GM21447 (cell line): ENCODE measurements at regions not wholly inside any gene's neighbourhood (a gene's known extent, or its start where the extent isn't known, plus 50 kb on each side); places are given as distances from the start of the nearest gene placed in this dataset.

Source experiments
- ATAC-seq: cut with Tn5 transposase; IDR thresholded peaks from one replicate; pipeline ENCODE4 v1.9.1; 2021; ENCODE audit not compliant: unreplicated experiment

DNA sequence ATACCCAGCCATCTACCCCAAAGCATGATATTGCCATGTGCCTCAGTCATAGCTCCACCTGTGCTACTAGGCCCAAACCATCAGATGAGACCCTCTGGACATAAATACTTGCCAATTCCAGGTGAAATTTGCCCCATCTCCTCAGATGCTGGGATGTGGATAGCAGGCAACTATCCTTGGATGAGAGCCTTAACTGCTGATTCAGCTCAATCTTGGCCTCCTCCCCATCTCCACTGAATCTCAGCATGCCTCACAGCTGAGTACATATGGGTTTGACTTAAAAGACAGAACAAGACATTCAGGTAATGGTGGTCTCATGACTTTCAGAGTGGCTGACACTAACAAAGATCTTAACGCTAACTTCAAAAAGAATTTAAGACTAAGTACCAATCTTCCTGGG is 50.8 kb upstream of the KLHL13 start:
- ATAC-seq: no peak

DNA sequence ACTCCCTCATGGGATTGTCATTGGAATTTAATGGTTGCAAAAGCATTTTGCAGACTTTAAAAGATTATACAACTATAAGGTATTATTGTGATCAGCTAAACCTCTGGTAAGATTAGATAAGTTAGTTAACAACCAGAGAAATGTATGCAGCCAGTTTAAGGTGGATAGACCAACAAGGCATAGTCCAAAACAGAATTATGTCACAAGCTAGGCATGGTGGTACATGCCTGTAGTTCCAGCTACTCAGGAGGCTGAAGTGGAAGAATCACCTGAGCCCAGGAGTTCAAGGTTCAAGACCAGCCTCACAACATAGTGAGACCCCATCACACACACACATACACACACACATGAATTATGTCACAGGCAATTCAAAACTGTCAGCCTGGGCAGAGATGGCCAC is 54.7 kb upstream of the KLHL13 start:
- no peak for ATAC-seq

DNA sequence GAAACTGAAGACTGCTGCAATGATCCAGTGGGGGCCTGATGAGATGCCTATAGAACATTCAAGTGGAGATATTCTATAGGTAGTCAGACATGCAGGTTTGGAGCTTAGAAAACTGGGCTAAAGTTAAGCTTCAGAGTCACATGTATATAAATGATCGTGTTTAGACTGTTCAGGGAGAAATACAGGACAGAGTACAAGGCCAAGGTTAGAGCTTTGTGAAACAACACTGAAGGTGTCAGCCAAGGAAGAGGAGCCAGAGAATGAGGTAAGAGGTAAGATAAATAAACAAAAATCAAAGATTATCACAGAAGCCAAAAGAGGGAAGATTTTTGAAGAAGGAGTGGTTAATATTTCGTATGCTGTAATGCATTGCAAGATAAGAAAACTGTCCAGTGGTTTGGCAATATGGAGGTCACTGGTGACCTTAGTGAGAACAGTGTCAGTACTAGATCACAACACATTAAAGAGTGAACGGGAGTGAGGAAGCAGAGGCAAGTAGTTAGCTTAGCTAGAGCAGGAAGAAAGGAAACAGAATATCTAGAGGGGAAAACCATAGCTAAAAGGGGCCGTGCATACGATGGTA is 58.0 kb upstream of the KLHL13 start:
- no peak for ATAC-seq

DNA sequence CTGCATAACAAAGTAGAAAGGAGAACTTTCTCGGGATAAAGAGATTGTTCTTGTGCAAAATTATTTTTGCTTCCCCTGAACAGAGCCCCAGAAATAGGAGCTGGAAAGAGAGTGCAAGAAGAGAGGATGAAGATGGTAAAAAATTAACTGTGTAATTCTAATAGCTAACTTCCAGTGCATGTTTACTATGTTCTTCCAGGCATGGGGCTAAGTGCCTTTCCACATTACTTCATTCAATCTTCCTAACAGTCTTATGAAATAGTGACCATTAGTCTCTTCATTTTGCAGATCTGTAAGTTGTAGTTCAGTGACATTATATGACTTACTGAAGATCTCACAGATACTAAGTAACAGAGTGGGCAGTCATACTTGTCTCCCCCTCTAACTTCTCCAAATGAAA is 61.1 kb upstream of the KLHL13 start:
- ATAC-seq: no peak

DNA sequence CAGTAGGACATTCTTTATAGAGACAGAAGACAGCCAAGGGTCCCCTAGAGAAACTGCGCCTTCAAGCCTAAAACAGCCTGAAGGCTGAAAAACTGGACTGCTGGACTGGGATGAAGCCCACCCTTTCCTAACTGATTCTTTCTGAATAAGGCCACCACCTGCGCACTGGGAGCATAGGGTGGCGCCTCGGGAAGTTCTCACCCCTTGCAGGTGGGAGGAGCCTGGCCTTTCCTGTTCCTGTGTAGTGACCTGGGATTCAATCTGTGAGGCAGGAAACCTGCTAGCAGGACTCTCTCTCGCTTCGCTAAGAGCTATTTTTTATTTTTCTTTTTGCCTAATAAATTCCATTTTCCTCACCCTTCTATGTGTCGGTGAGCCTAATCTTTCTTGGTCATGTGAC is 61.8 kb upstream of the KLHL13 start:
- no peak for ATAC-seq

DNA sequence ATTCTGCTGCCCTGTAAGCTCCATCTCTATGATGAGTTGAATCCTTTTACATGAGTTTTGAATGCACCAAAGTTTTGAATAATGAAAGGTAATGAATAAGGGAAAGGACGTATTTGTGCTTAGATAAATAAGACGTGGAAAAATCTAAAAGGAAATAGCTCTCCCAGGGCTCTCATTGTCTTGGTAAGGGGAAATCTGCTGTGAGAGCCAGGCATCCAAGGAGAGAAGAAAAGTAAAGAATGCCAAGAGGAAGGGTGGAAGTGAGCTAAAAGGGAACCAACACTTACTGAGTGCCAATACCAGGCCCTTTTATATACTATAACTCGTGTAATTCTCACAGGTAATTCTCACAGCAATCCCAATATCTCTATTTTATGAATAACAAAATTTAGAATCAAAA is 62.6 kb upstream of the KLHL13 start:
- no peak for ATAC-seq

DNA sequence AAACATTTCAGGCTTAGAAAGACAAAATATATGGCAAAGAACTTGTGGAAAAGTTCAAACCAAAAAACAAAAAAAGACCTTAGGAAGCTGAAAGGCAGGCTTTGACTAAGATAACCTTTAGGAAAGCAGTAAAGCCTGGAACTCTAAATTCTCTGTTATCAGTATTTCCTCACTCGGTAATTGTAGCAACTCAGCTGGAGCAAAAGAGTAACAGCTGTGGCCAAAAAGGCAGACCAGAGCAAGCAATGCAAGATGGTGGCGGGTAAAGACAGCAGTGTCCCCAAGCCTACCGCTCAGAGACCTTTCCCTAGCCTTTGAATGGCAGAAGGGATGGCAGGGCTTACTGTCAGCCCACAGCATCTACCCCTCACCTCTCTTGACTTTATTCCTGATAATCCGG is 63.1 kb upstream of the KLHL13 start:
- no peak for ATAC-seq

DNA sequence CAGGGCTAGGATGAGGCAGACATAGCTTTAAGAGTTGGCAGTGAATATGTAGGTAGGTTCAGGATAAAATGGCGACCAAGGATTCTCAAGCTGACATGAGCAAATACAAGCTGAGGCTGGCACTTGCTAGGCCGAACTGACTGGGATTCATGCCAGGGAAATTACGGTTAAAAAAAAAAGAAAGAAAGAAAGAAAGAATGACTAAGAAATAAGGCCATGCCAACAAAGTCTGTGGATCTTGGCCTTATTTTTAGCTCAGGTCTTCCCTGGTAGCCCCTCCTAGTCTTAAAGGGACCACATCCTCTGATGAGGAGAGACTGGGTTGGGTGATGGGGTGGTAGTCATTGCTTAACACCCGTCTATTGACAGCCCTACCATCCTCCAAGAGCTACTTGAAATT is 64.4 kb upstream of the KLHL13 start:
- no peak for ATAC-seq

DNA sequence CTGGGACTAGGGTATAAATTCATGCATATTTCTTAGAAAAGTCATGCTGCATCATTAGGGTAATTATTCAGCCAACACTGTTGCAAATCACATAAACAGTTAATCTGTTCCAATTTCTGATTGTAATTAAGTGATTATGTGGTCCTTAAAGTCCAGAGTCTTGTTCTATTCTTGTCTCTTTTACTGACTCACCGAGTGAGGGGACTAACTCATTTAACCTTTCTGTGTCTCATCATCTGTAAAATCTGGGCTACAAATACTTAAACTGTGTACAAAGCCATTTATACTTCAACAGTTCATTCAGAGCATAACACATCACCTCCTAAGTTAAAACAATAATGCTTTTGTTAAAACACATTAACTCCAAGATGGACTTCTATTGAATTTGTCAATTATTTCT is 65.4 kb upstream of the KLHL13 start:
- no peak for ATAC-seq

DNA sequence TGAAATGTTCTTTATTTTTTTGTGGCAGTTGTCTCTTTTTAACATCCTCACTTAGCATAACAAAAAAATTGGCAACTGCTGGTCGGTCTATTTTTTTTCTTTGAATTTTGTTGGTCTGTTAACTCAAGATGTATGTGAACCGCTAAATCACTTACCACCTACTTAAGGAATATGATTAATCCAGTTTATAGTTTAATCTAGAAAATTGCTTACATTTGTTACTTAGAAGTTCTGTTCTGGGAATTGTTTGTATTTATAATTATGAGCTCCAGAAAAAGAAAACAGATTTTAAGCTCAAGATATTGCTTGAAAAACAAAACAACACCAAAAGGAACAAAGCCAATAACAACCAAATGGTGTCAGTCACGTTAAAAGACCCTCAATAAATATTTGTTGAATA is 66.1 kb upstream of the KLHL13 start:
- ATAC-seq: no peak

DNA sequence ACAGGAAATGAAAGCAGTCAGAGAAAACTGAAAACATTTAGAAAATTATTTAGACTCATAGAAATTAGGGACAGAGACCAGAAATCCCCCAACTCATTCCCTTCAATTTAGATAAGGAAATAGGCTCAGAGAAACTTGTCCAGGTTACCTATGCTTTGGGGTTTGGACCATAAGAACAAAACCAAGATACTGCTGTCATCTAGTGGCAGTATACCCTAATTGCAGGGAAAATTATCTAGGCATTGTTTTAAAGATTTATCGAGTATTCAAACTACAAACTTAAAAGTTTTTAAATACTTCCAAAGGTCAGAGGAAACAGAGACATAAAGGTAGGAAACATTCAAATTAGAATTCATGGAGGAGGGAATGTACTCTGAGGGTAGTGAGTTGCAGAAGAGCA is 67.0 kb upstream of the KLHL13 start:
- no peak for ATAC-seq

DNA sequence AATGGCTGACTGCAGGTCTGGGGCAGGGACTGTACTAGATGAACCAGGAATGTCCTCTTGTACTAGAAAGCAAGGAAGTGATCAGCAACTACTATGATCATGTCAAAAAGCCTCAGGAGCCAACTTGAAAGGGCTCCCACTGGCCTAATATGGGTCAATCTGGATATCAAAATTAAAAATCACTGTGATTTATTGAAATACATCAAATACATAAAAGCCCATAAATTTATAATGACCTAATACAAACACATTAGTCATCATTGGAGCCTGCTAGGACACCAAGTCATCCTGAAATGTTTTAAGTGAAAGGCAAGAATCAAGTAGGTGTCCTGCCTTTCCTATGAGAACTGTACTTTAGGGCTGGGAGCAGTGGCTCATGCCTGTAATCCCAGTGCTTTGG is 70.5 kb upstream of the KLHL13 start:
- no peak for ATAC-seq

DNA sequence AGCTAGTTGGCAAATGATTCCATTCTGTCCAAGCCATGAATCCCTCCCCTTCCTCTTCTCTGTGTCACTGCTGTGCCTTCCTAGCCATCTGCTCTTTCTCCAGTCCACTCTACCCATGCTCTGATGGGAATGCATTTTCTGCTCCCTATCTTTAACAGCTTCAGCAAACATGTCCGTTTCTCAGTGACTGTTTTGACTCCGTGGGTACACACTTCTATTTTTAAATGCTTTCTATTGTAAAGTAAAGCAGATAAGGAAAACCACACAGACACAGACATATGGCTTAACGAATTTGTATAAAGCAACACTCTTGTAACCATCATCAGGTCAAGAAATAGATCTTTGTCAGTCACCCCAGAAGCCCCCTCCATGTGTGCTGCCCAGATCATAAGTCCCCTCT is 72.4 kb upstream of the KLHL13 start:
- ATAC-seq: no peak

DNA sequence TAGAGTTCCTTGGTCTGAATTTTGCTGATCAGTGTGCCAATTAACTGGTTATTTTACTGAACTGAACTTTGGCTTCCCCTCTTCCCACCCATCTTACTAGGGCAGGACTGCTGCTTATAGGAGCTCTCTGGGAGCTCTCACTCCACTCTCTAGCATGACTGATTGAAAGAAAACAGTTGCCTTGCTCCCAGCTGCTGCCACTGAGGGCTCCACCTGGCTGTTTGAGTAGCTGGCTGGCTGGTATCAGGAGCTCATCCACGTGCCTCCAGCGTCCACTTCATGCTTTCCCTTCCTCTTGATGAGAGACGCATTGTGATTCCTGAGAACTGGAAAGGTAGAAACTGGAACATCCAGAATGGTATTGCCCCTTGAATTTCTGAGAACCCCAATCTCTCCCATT is 73.0 kb upstream of the KLHL13 start:
- no peak for ATAC-seq

DNA sequence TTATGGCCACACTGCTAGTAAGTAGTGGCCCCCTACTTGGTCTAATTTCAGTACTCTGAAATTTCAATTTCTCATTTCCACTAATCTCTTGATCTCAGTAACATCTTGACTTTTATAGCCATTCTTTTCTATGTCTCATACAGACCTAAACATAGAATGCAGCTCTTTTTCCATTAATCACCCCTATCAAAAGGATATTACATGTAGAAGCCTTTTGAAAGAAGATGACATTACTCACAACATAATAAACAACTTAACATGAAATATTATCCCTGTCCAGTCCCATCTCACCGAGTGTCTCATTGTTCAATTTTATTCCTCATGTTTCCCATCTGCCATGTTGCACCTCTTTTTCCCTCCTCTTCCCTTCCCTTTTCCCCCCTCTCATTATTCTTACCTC is 81.1 kb upstream of the KLHL13 start:
- ATAC-seq: no peak

DNA sequence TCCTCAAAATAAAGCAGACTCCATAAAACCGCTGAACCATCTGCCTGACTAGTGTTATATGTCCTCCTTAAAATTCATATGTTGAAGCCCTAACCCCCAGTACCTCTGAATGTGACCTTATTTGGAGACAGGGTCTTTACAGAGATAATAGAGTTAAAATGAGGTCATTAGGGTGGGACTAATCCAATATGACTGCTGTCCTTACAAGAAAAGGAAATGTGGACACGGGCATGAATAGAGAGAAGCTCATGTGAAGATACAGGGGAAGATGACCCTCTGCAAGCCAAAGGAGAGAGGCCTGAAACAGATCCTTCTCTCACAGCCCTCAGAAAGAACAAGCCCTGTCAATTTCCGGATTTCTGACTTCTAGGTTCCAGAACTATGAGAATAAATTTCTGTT is 82.0 kb upstream of the KLHL13 start:
- ATAC-seq: no peak

DNA sequence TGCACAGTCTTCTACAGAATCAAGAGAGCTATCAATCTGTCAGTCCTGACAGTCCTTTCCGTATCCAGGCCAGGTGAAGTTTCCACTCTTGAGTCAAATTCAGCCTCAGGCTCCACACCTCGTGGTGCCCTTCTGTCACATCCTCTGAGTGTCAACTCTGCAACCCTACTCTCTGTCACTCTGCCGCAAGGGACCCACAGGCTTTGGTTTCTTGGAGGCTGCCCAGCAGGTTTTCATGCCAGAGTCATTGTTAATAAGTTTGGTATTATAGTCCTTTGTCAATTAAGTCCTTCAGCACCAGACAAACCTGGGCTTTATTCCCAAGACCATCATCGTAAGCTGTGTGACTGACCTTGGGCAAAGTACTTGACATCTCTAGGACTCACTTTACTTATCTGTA is 83.4 kb upstream of the KLHL13 start:
- no peak for ATAC-seq

DNA sequence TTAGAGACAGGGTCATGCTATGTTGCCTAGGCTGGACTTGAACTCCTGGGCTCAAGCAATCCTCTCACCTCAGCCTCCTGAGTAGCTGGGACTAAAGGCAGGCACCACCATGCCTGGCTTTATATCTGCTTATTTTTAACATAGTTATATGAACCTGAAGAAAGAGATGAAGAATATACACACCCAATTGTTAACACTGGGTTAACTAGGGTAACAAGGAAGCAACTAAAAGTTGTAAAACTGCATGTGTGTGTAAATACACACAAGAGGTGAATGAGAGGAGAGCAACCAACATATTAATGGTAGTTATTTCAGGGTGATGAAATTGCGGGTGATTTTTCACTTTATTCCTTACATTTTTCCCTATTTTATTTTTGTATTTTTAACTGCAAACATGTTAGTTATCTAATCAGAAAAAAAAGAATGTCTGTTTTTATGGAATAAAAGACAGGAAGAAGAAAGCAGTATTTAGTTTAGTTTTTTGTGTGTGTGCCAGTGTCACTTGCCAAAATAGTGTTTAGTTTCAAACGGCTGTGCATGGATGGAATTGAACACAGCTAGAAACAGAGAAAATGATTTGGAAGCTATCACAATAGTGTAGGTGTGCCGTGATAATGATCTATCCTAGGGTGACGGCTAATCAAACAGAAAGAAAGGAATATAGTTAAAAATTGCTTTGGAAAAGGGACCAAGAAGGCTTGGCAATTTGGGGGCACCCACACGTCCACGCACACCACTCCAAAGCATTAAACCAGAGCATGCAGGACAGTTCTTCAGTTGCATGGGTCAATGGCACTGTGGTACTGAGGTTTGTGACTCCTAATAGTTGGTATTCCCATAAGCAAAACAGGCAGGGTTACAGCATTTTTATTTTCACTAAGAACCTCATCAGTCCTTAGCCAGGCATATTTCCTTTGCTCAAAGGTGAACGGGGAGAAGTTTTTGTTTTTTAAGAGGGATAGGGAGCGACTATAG is 89.1 kb upstream of the KLHL13 start:
- ATAC-seq: no peak

DNA sequence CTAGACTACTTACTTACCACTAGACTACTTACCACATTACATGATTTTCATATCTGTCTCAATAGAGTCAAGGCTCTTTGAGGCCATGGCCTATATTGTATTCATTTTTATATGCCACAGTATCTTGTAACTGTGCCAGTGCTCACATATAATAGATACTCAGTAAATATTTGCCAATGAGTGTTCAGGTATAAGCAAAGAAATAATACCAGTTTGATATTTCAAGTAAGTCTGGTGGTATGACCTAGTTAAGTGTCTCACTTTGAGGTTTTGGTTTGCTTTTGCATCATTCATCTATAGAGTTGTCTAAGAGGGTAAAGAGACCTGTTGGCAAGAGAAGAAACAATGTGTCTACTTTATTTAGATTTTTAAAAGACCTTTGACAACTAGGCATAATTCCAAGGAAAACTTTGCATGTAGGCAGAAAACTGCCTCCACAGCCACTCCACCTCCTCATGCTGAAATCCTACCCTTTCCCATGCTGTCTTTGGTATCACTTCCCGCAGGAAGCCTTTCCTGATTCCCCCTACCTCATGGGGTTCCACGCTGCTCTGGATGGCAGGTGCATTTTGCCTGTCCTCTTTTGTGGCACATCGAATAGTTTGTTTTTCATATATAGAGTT is 91.3 kb upstream of the KLHL13 start:
- ATAC-seq: no peak

DNA sequence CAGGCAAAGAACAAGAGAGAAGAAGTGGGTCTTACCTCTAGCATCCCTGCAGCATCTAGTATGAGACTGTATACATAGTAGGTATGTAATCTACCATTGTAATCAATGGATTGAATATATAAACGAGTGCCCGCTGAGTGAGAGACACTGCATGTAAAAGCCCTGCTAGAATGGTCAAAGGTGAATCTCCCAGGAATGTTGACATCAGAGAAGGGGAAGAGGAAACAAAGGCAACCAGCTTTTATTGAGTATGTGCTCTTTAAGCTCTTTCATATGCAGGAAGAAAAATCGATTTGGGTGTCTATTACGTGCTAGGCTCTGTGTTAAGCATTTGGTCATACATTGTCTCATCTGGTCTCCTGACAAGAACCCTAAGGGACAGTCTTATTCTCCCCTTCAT is 91.9 kb upstream of the KLHL13 start:
- ATAC-seq: no peak

DNA sequence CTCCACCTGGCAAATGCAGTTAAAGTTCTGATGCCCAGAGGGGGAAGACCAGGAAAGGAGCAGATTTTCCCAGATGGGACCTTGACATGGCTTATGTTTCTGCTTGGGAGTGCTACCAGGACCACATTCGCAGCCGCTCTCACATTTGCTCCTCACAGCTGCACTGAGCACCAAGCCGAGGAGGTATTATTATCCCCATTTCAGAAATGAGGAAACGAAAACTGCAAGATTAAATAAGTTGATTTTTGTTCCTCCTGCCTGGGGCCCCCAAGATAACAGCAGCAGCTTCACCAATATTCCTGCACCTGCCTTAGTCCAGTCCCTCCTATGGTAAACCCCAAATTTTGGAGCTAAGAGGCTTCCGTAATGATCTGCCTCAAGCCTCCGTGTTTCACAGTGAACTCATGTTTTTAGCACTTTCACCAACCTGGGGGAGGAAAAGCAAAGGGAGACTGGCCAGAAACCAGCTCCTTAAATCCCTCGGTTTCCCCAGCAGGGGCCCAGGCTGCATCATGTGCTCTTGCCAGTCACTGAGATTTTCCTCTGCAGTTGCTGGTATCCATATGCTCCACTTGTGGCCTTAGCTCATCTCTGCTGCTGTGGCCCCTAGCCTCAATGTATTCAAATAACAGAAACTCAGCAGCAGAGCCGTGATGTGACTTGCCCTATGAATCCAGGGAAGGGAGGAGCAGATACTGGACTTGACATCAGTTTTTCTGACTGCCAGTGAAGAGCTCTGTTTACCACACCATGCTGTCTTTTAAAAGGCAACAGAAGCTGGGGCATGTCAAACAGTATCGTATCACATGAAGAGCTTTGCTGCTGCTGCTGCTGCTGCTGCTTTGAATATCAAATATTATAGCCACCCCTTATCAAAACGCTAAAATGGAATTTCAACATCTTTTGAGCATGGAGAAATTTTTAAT is 95.5 kb upstream of the KLHL13 start:
- ATAC-seq: peak; percentile 56
